ENCODE measurements at regions not wholly inside any gene's neighbourhood (a gene's known extent, or its start where the extent isn't known, plus 50 kb on each side); places are given as distances from the start of the nearest gene placed in this dataset.

DNA sequence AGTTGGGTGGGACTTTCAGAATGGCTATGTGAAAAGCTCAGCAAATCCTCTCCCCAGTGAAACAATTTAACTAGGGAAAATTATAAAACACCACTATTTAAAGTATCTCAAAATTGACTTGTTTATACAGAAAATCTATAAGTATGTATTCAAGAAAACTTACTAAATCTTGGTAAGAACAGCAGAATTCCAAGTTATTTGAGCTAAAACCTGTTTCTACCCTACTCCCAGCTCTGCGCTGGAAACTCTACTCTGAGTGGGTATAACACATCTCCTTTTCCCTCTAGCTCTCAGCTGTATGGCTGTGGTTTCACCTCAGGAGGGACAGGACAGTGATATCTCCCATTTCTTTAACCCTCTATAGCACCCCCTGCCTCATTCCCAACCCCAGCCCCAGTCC, 295.2 kb upstream of the POGK start:
- TF ChIP-seq TAF1 (IDR thresholded peaks at IDR 0.05; ENCODE audit: low read depth) (no peak), EZH2 (IDR thresholded peaks at IDR 0.05; ENCODE audit: borderline replicate concordance, insufficient read depth, low read length, poor library complexity, severe bottlenecking) (no peak), EP300 (conservative IDR thresholded peaks at IDR 0.05; ENCODE audit: poor library complexity, severe bottlenecking) (no peak), CTCF (IDR thresholded peaks at IDR 0.05; ENCODE audit: poor library complexity, severe bottlenecking) (no peak), POLR2AphosphoS5 (IDR thresholded peaks at IDR 0.05) (no peak)

All from neural cell (in vitro differentiated cells).